ENCODE measurements at regions not wholly inside any gene's neighbourhood (a gene's known extent, or its start where the extent isn't known, plus 50 kb on each side); places are given as distances from the start of the nearest gene placed in this dataset.

- Histone ChIP-seq H3K9ac (ENCODE audit: control insufficient read depth, extremely low read depth, insufficient read depth, low read length) (no peak overlapping the region), H3K4me2 (ENCODE audit: control insufficient read depth, extremely low read depth, insufficient read depth, low read depth, low read length) (no peak overlapping the region), H2AFZ (ENCODE audit: control insufficient read depth, low read length) (no peak overlapping the region), H3K27me3 (ENCODE audit: control insufficient read depth, extremely low read depth, insufficient read depth, low read length) (no peaks in the 10 kb centered on the region), H3K36me3 (ENCODE audit: control insufficient read depth in 2 of 2, extremely low read depth in 1 of 2, insufficient read depth in 2 of 2, low read length in 2 of 2) (peaks cover 8 to 12% of the 10 kb centered on the region in 2 experiments), H3K9me3 (ENCODE audit: control insufficient read depth, low read depth, low read length) (no peaks in the 10 kb centered on the region), H3K4me1 (ENCODE audit: control insufficient read depth, extremely low read depth, insufficient read depth, low read length) (peaks cover 10% of the 10 kb centered on the region), H3K4me3 (ENCODE audit: control insufficient read depth in 2 of 3, extremely low read depth in 1 of 3, insufficient read depth in 2 of 3, low read depth in 1 of 3, low read length in 3 of 3) (no peak overlapping the region), H3K9me1 (ENCODE audit: control insufficient read depth, extremely low read depth, insufficient read depth, low read length) (no peaks in the 10 kb centered on the region), H3K27ac (ENCODE audit: control insufficient read depth, insufficient read depth, low read length) (no peak overlapping the region), H3K79me2 (ENCODE audit: control insufficient read depth, insufficient read depth, low read length) (peaks cover 84% of the 10 kb centered on the region), H4K20me1 (ENCODE audit: control insufficient read depth, extremely low read depth, insufficient read depth, low read length) (peaks cover 13% of the 10 kb centered on the region)
- dilution Hi-C loops (cut with MboI; ENCODE audit: extremely low pct_ligation_motif_present, low sequenced_read_pairs) = no loop called here
- peak; percentile 64 for FAIRE-seq
- DNase-seq (ENCODE audit: low read depth, low spot score) = peak; percentile 13
- no peak for TF ChIP-seq EZH2 (IDR thresholded peaks at IDR 0.05; ENCODE audit: low read length)
- no peak for TF ChIP-seq CTCF (optimal IDR thresholded peaks at IDR 0.05 in 1 of 3, IDR thresholded peaks at IDR 0.05 in 1 of 3, conservative IDR thresholded peaks at IDR 0.05 in 1 of 3; ENCODE audit: extremely low read depth in 1 of 3, insufficient read depth in 2 of 3, low read length in 3 of 3)
Measured at GRCh38 chr5:167912941-167913665, 378.3 kb upstream of the WWC1 start.

- peaks cover 89% of the 10 kb centered on the region for H3K79me2 ChIP-seq (ENCODE audit: control insufficient read depth, insufficient read depth, low read length)
- H3K4me3 ChIP-seq (ENCODE audit: control insufficient read depth in 2 of 3, extremely low read depth in 1 of 3, insufficient read depth in 2 of 3, low read depth in 1 of 3, low read length in 3 of 3) = no peak overlapping the region
- no peak overlapping the region for H2AFZ ChIP-seq (ENCODE audit: control insufficient read depth, low read length)
- H3K27me3 ChIP-seq (ENCODE audit: control insufficient read depth, extremely low read depth, insufficient read depth, low read length) = no peaks in the 10 kb centered on the region
- dilution Hi-C loops (cut with MboI; ENCODE audit: extremely low pct_ligation_motif_present, low sequenced_read_pairs) = no loop called here
- peaks cover 10% of the 10 kb centered on the region for H3K4me1 ChIP-seq (ENCODE audit: control insufficient read depth, extremely low read depth, insufficient read depth, low read length)
- peaks cover 8 to 10% of the 10 kb centered on the region in 2 experiments for H3K36me3 ChIP-seq (ENCODE audit: control insufficient read depth in 2 of 2, extremely low read depth in 1 of 2, insufficient read depth in 2 of 2, low read length in 2 of 2)
- no peak overlapping the region for H3K9ac ChIP-seq (ENCODE audit: control insufficient read depth, extremely low read depth, insufficient read depth, low read length)
- no peak for TF ChIP-seq EZH2 (IDR thresholded peaks at IDR 0.05; ENCODE audit: low read length)
- no peak for TF ChIP-seq CTCF (optimal IDR thresholded peaks at IDR 0.05 in 1 of 3, IDR thresholded peaks at IDR 0.05 in 1 of 3, conservative IDR thresholded peaks at IDR 0.05 in 1 of 3; ENCODE audit: extremely low read depth in 1 of 3, insufficient read depth in 2 of 3, low read length in 3 of 3)
- no peak overlapping the region for H3K27ac ChIP-seq (ENCODE audit: control insufficient read depth, insufficient read depth, low read length)
- peaks cover 13% of the 10 kb centered on the region for H4K20me1 ChIP-seq (ENCODE audit: control insufficient read depth, extremely low read depth, insufficient read depth, low read length)
- H3K9me3 ChIP-seq (ENCODE audit: control insufficient read depth, low read depth, low read length) = no peaks in the 10 kb centered on the region
- H3K4me2 ChIP-seq (ENCODE audit: control insufficient read depth, extremely low read depth, insufficient read depth, low read depth, low read length) = no peak overlapping the region
- DNase-seq (ENCODE audit: low read depth, low spot score) = no peak
- H3K9me1 ChIP-seq (ENCODE audit: control insufficient read depth, extremely low read depth, insufficient read depth, low read length) = no peaks in the 10 kb centered on the region
- FAIRE-seq = no peak
Measured at GRCh38 chr5:167915237-167915636, 376.2 kb upstream of the WWC1 start.

Measured in keratinocyte (primary cell).